HCT116 (cell line): ENCODE measurements at regions not wholly inside any gene's neighbourhood (a gene's known extent, or its start where the extent isn't known, plus 50 kb on each side); places are given as distances from the start of the nearest gene placed in this dataset.

Experiments
- ATAC-seq: fragments of 200-7000 bp; cut with Tn5 transposase; 2 replicates; pipeline ENCODE4 v1.9.1; 2020; ENCODE audit warnings: mild to moderate bottlenecking, moderate library complexity
- BruUV-seq: library from RNA; stranded (reverse); fragments of 400-500 nt; replicated peaks from 2 replicates; lab custom pipeline; 2021; lab: Mats Ljungman, UMichigan
- CTCF ChIA-PET: fragments of 300-600 bp; sonication (Branson Sonifier 250); formaldehyde crosslinking; loops from one replicate; lab custom pipeline; 2021; ENCODE audit warnings: antibody characterized with exemption; lab: Charles Lee
- POLR2A ChIA-PET: fragments of 300-600, 350-600 bp; sonication (Branson Sonifier 250); formaldehyde crosslinking; loops from one replicate; lab custom pipeline; 2021; ENCODE audit warnings: antibody characterized with exemption; lab: Charles Lee
- RAD21 ChIA-PET, 2 experiments: fragments of 300-600 bp; sonication (Branson Sonifier 250); formaldehyde crosslinking; loops; one replicate each; lab custom pipeline; 2023; ENCODE audit warnings: low total read pairs in 2 of 2; ENCODE audit not compliant: uncharacterized antibody in 2 of 2, unreplicated experiment in 2 of 2, low non-redundant PET in 1 of 2; lab: Charles Lee
- DNase-seq: peaks from one replicate; pipeline ENCODE4 v3.0.0-alpha.2; 2010; ENCODE audit warnings: low read depth, low spot score
- H2AFZ ChIP-seq: fragments of 200-600 bp; shearing (Covaris generic), sonication (generic); 2 replicates; pipeline ENCODE4 v1.6.1; 2017; ENCODE audit warnings: low read depth, mixed run types, mixed read lengths, antibody characterized with exemption, low read length; ENCODE audit not compliant: poor library complexity, severe bottlenecking
- H3K27ac ChIP-seq: 2 replicates; pipeline ENCODE4 v1.5.1; 2012; ENCODE audit warnings: low read depth, low read length
- H3K27me3 ChIP-seq: fragments of 200-600 bp; sonication (generic); 2 replicates; pipeline ENCODE4 v1.6.1; 2016; ENCODE audit warnings: mixed run types, low read length, mixed read lengths; ENCODE audit not compliant: insufficient read depth
- H3K36me3 ChIP-seq, 2 experiments: fragments of 200-500 bp in 1 of 2; fragments of 200-600 bp in 1 of 2; sonication (Bioruptor generic) in 1 of 2; sonication (generic) in 1 of 2; 2 replicates each; pipeline versions ENCODE4 v1.5.1 to v1.6.1; 2014 to 2016; ENCODE audit warnings: low read length in 2 of 2, inconsistent platforms in 1 of 2, mixed read lengths in 1 of 2, mixed run types in 1 of 2; ENCODE audit not compliant: insufficient read depth in 2 of 2, control insufficient read depth in 1 of 2
- H3K4me1 ChIP-seq, 2 experiments: fragments of 200-600 bp in 1 of 2; sonication (generic) in 1 of 2; 2 replicates each; pipeline versions ENCODE4 v1.5.1 to v1.6.1; 2012 to 2017; ENCODE audit warnings: low read length in 2 of 2, inconsistent platforms in 1 of 2, mild to moderate bottlenecking in 1 of 2, mixed read lengths in 1 of 2, mixed run types in 1 of 2, moderate library complexity in 1 of 2; ENCODE audit not compliant: insufficient read depth in 2 of 2, control insufficient read depth in 1 of 2
- H3K4me2 ChIP-seq: fragments of 200-600 bp; sonication (generic); 2 replicates; pipeline ENCODE4 v1.6.1; 2017; ENCODE audit warnings: mixed run types, low read length, mixed read lengths
- H3K4me3 ChIP-seq, 2 experiments: fragments of 200-600 bp in 1 of 2; sonication (generic) in 1 of 2; replicated peaks in 1 of 2; 2 replicates each; pipeline ENCODE4 v1.5.1; 2011 to 2016; ENCODE audit warnings: low read length in 2 of 2, control low read depth in 1 of 2, low read depth in 1 of 2, mild to moderate bottlenecking in 1 of 2, mixed read lengths in 1 of 2, mixed run types in 1 of 2
- H3K79me2 ChIP-seq: fragments of 200-600 bp; sonication (generic); 2 replicates; pipeline ENCODE4 v1.6.1; 2017; ENCODE audit warnings: mild to moderate bottlenecking, mixed run types, low read length, moderate library complexity, mixed read lengths; ENCODE audit not compliant: insufficient read depth
- H3K9ac ChIP-seq: fragments of 200-600 bp; sonication (generic); 2 replicates; pipeline ENCODE4 v1.6.1; 2016; ENCODE audit warnings: low read length, mixed read lengths
- H3K9me2 ChIP-seq: fragments of 200-600 bp; sonication (generic), shearing (Covaris generic); 2 replicates; pipeline ENCODE4 v1.6.1; 2017; ENCODE audit warnings: mixed run types, mild to moderate bottlenecking, moderate library complexity; ENCODE audit not compliant: insufficient read depth
- H3K9me3 ChIP-seq, 2 experiments: fragments of 200-500 bp in 1 of 2; fragments of 200-600 bp in 1 of 2; sonication (Bioruptor generic) in 1 of 2; sonication (generic) in 1 of 2; 2 replicates each; pipeline ENCODE4 v1.6.1; 2014 to 2017; ENCODE audit warnings: low read length in 2 of 2, mixed read lengths in 2 of 2, inconsistent platforms in 1 of 2, low read depth in 1 of 2, mild to moderate bottlenecking in 1 of 2, mixed run types in 1 of 2, moderate library complexity in 1 of 2; ENCODE audit not compliant: control insufficient read depth in 1 of 2, insufficient read depth in 1 of 2
- H4K20me1 ChIP-seq: fragments of 200-600 bp; sonication (generic), shearing (Covaris generic); 2 replicates; pipeline ENCODE4 v1.6.1; 2017; ENCODE audit warnings: mixed run types, mild to moderate bottlenecking, moderate library complexity; ENCODE audit not compliant: insufficient read depth
- CBX3 ChIP-seq: IDR thresholded peaks from 2 replicates; pipeline ENCODE4 v1.6.1; 2012; ENCODE audit warnings: low read depth
- EGR1 ChIP-seq: IDR thresholded peaks from 2 replicates; pipeline ENCODE4 v1.6.1; 2012; ENCODE audit warnings: low read depth
- EZH2 ChIP-seq: fragments of 200-600 bp; sonication (generic); IDR thresholded peaks from 2 replicates; pipeline ENCODE4 v1.6.1; 2017; ENCODE audit warnings: antibody characterized with exemption, mixed run types
- EZH2phosphoT487 ChIP-seq: fragments of 200-600 bp; IDR thresholded peaks from 2 replicates; pipeline ENCODE4 v1.6.1; 2018; ENCODE audit warnings: antibody characterized with exemption, borderline replicate concordance
- POLR2AphosphoS5 ChIP-seq: IDR thresholded peaks from 2 replicates; pipeline ENCODE4 v1.6.1; 2011; ENCODE audit warnings: mild to moderate bottlenecking, low read depth, low read length, moderate library complexity
- RAD21 ChIP-seq: IDR thresholded peaks from 2 replicates; pipeline ENCODE4 v1.6.1; 2012; ENCODE audit warnings: low read depth, mild to moderate bottlenecking
- SIN3A ChIP-seq: IDR thresholded peaks from 2 replicates; pipeline ENCODE4 v1.6.1; 2012; ENCODE audit warnings: low read depth
- SP1 ChIP-seq: IDR thresholded peaks from 2 replicates; pipeline ENCODE4 v1.6.1; 2012; ENCODE audit warnings: low read depth
- SRF ChIP-seq: IDR thresholded peaks from 2 replicates; pipeline ENCODE4 v1.6.1; 2012; ENCODE audit warnings: low read depth
- TCF7L2 ChIP-seq: IDR thresholded peaks from 2 replicates; pipeline ENCODE4 v1.7.0; 2011; ENCODE audit warnings: borderline replicate concordance, inconsistent platforms; ENCODE audit not compliant: insufficient read depth, insufficient read length; ENCODE audit errors: extremely low read depth
- ZNF274 ChIP-seq: fragments of 200-500 bp; sonication (Bioruptor generic); IDR thresholded peaks from 2 replicates; pipeline ENCODE4 v1.6.1; 2014; ENCODE audit warnings: mild to moderate bottlenecking, low read depth, low read length, inconsistent platforms
- intact Hi-C: fragments of 100-400 bp; cut with micrococcal nuclease; formaldehyde crosslinking; loops from 2 replicates; pipeline ENCODE4 v1.10.0; 2022
- TF ChIP-seq, protein P1 (sequence below): IDR thresholded peaks from 2 replicates; pipeline ENCODE4 v1.6.1; 2012
- TF ChIP-seq, protein P2 (sequence below): IDR thresholded peaks from 2 replicates; pipeline ENCODE4 v1.6.1; 2011; ENCODE audit warnings: mild to moderate bottlenecking, low read length, moderate library complexity; ENCODE audit not compliant: insufficient replicate concordance; ENCODE audit errors: extremely low read depth
- TF ChIP-seq, protein P3 (sequence below): IDR thresholded peaks from 2 replicates; pipeline ENCODE4 v1.6.1; 2012; ENCODE audit warnings: low read depth
- TF ChIP-seq, protein P4 (sequence below): IDR thresholded peaks from 2 replicates; pipeline ENCODE4 v1.6.1; 2012

DNA sequence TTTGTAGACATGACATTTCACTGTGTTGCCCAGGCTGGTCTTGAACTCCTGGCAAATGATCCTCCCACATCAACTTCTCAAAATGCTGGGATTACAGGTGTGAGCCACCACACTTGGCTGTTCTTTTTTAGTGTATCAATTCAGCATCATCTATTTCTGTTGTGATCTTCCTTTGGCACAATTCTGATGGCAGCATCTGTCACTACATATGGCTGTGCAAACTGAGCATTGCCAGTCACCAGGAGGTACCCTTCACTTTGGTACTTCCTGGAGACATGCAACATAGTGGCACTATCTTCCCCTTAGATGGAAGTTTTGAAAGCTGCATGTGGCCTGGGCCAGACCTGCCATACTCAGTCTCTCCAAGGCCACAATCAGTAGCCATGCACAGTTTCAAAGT is 467.1 kb upstream of the TMPO start:
- CTCF ChIA-PET, result no interaction called here
- no peak for DNase-seq
- H4K20me1 ChIP-seq, result no peaks in the 10 kb centered on the region
- no peak overlapping the region for H2AFZ ChIP-seq
- no peak overlapping the region for H3K9ac ChIP-seq
- H3K9me2 ChIP-seq, result no peaks in the 10 kb centered on the region
- RAD21 ChIA-PET, result no interaction called here
- BruUV-seq, result no TSS peak
- no peaks in the 10 kb centered on the region for H3K9me3 ChIP-seq
- no peaks in the 10 kb centered on the region for H3K79me2 ChIP-seq
- POLR2A ChIA-PET, result no interaction called here
- TF ChIP-seq, protein P1, sequence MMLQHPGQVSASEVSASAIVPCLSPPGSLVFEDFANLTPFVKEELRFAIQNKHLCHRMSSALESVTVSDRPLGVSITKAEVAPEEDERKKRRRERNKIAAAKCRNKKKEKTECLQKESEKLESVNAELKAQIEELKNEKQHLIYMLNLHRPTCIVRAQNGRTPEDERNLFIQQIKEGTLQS, result no peak
- no peak for TF ChIP-seq SRF
- TF ChIP-seq EZH2, result no peak
- TF ChIP-seq, protein P2, sequence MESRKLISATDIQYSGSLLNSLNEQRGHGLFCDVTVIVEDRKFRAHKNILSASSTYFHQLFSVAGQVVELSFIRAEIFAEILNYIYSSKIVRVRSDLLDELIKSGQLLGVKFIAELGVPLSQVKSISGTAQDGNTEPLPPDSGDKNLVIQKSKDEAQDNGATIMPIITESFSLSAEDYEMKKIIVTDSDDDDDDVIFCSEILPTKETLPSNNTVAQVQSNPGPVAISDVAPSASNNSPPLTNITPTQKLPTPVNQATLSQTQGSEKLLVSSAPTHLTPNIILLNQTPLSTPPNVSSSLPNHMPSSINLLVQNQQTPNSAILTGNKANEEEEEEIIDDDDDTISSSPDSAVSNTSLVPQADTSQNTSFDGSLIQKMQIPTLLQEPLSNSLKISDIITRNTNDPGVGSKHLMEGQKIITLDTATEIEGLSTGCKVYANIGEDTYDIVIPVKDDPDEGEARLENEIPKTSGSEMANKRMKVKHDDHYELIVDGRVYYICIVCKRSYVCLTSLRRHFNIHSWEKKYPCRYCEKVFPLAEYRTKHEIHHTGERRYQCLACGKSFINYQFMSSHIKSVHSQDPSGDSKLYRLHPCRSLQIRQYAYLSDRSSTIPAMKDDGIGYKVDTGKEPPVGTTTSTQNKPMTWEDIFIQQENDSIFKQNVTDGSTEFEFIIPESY, result no peak
- ATAC-seq, result no peak
- intact Hi-C loops, result no loop called here
- peaks cover 5% of the 10 kb centered on the region; the same call in 1 of the 2 replicates for H3K27me3 ChIP-seq
- H3K4me3 ChIP-seq, result no peak overlapping the region
- H3K4me2 ChIP-seq, result no peak overlapping the region
- H3K36me3 ChIP-seq, result no peaks in the 10 kb centered on the region
- no peak overlapping the region for H3K27ac ChIP-seq
- no peaks in the 10 kb centered on the region for H3K4me1 ChIP-seq

DNA sequence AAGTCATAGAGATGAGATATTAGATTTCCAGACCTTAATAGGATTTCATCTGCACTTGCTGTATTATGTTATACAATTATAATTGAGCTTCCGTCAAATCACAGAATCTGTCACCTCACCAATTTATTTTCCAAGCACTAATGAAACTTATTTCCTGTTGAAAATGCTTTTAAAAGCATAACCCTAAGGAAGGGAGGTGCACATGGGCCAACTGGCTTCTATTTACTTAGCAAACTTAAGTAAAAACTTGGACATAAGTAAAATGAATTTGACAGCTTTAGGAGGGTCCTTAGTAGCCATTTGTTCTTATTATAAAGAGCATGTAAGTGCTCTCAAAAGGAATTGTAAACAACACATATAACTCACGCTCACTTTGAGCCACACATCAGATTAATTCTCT is 462.2 kb upstream of the TMPO start:
- H3K27me3 ChIP-seq, result no peaks in the 10 kb centered on the region
- POLR2A ChIA-PET, result no interaction called here
- CTCF ChIA-PET, result no interaction called here
- ATAC-seq (no peak), DNase-seq (no peak)
- no peak overlapping the region for H3K9ac ChIP-seq
- H3K79me2 ChIP-seq, result no peaks in the 10 kb centered on the region
- no peak overlapping the region for H2AFZ ChIP-seq
- H3K27ac ChIP-seq, result no peak overlapping the region
- no peaks in the 10 kb centered on the region for H4K20me1 ChIP-seq
- H3K4me2 ChIP-seq, result no peak overlapping the region
- BruUV-seq, result no TSS peak
- no peaks in the 10 kb centered on the region for H3K9me2 ChIP-seq
- H3K9me3 ChIP-seq, result no peaks in the 10 kb centered on the region
- H3K36me3 ChIP-seq, result no peaks in the 10 kb centered on the region
- no peaks in the 10 kb centered on the region for H3K4me1 ChIP-seq
- intact Hi-C loops, result no loop called here
- RAD21 ChIA-PET, result no interaction called here
- no peak overlapping the region for H3K4me3 ChIP-seq
- TF ChIP-seq, protein P3, sequence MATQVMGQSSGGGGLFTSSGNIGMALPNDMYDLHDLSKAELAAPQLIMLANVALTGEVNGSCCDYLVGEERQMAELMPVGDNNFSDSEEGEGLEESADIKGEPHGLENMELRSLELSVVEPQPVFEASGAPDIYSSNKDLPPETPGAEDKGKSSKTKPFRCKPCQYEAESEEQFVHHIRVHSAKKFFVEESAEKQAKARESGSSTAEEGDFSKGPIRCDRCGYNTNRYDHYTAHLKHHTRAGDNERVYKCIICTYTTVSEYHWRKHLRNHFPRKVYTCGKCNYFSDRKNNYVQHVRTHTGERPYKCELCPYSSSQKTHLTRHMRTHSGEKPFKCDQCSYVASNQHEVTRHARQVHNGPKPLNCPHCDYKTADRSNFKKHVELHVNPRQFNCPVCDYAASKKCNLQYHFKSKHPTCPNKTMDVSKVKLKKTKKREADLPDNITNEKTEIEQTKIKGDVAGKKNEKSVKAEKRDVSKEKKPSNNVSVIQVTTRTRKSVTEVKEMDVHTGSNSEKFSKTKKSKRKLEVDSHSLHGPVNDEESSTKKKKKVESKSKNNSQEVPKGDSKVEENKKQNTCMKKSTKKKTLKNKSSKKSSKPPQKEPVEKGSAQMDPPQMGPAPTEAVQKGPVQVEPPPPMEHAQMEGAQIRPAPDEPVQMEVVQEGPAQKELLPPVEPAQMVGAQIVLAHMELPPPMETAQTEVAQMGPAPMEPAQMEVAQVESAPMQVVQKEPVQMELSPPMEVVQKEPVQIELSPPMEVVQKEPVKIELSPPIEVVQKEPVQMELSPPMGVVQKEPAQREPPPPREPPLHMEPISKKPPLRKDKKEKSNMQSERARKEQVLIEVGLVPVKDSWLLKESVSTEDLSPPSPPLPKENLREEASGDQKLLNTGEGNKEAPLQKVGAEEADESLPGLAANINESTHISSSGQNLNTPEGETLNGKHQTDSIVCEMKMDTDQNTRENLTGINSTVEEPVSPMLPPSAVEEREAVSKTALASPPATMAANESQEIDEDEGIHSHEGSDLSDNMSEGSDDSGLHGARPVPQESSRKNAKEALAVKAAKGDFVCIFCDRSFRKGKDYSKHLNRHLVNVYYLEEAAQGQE, result no peak
- no peak for TF ChIP-seq EGR1
- TF ChIP-seq SIN3A, result no peak
- no peak for TF ChIP-seq SP1
- TF ChIP-seq, protein P4, sequence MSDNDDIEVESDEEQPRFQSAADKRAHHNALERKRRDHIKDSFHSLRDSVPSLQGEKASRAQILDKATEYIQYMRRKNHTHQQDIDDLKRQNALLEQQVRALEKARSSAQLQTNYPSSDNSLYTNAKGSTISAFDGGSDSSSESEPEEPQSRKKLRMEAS, result no peak
- TF ChIP-seq POLR2AphosphoS5, result no peak
- TF ChIP-seq CBX3, result no peak
- no peak for TF ChIP-seq RAD21
- TF ChIP-seq TCF7L2, result no peak
- no peak for TF ChIP-seq ZNF274
- TF ChIP-seq EZH2phosphoT487, result no peak
- TF ChIP-seq, protein P1, result no peak
